Dendritic cell treated with granulocyte-macrophage colony-stimulating factor and Interleukin-4, amounts not matched to agents 40 ng/mL and 50 ng/mL, for 4 days (primary cell): ENCODE measurements at regions not wholly inside any gene's neighbourhood (a gene's known extent, or its start where the extent isn't known, plus 50 kb on each side); places are given as distances from the start of the nearest gene placed in this dataset.

Source experiments
- H3K27ac Mint-ChIP-seq: one replicate; pipeline ENCODE4 v1.8.0; 2022; ENCODE audit warnings: mild to moderate bottlenecking, mixed read lengths
- H3K27me3 Mint-ChIP-seq: one replicate; pipeline ENCODE4 v1.8.0; 2022; ENCODE audit warnings: mild to moderate bottlenecking, mixed read lengths
- H3K36me3 Mint-ChIP-seq: one replicate; pipeline ENCODE4 v1.8.0; 2022; ENCODE audit warnings: low read depth, mixed read lengths
- H3K4me1 Mint-ChIP-seq: one replicate; pipeline ENCODE4 v1.8.0; 2022; ENCODE audit warnings: low read depth, mixed read lengths
- H3K4me3 Mint-ChIP-seq: one replicate; pipeline ENCODE4 v1.8.0; 2022; ENCODE audit warnings: mild to moderate bottlenecking, moderate library complexity, mixed read lengths
- H3K9me3 Mint-ChIP-seq: one replicate; pipeline ENCODE4 v1.8.0; 2022; ENCODE audit warnings: mixed read lengths
- intact Hi-C: fragments of 100-400 bp; cut with micrococcal nuclease; formaldehyde crosslinking; loops from one replicate; pipeline ENCODE4 v1.15.0; 2022

DNA sequence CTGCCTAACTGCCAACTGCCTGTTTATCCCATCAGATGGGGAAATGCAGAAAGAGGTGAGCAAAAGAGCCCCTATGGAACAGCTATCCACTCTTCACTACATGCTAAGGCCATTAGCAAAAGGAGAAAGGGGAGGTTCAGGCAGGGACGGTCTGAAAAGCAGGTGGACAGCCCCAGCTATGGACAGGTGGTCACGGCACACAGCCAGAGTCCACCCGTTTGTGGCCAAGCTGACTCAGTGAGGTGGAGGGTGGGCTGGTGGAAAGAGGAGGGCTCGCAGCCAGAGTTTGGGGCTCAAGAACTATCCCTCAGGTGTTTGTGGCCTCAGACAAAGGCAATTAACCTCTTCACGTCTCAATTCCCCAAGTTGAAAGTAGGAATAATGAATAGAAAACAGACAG is 148.9 kb upstream of the UBE2E1 start:
- Mint-ChIP-seq H3K27ac (no peak overlapping the region), H3K4me3 (no peak overlapping the region)
- intact Hi-C loops: no loop called here

DNA sequence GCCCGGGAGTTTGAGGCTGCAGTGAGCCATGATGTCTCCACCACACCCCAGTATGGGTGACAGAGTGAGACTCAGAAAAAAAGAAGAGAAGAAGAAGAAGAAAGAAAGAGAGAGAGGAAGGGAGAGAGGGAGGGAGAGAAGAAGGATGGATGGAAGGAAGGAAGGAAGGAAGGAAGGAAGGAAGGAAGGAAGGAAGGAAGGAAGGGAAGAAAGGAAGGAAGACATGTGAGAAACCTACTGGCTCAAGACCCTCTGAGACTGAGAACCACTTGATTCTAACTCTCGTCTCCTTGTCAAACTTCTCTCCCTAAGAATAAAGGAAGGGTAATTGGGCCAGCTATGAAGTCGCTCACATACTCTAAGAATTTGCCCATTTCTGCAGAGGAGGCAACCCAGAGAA is 148.1 kb upstream of the UBE2E1 start:
- no peak overlapping the region for H3K27ac Mint-ChIP-seq
- H3K9me3 Mint-ChIP-seq: peaks cover 10% of the 10 kb centered on the region
- no peaks in the 10 kb centered on the region for H3K27me3 Mint-ChIP-seq
- intact Hi-C loops: no loop called here
- H3K36me3 Mint-ChIP-seq: no peaks in the 10 kb centered on the region
- no peak overlapping the region for H3K4me3 Mint-ChIP-seq
- H3K4me1 Mint-ChIP-seq: peaks cover 25% of the 10 kb centered on the region

More for the DNA sequence above, 148.9 kb upstream of the UBE2E1 start:
- peaks cover 17% of the 10 kb centered on the region for H3K4me1 Mint-ChIP-seq
- H3K36me3 Mint-ChIP-seq: no peaks in the 10 kb centered on the region
- no peaks in the 10 kb centered on the region for H3K27me3 Mint-ChIP-seq
- peaks cover 10% of the 10 kb centered on the region for H3K9me3 Mint-ChIP-seq

DNA sequence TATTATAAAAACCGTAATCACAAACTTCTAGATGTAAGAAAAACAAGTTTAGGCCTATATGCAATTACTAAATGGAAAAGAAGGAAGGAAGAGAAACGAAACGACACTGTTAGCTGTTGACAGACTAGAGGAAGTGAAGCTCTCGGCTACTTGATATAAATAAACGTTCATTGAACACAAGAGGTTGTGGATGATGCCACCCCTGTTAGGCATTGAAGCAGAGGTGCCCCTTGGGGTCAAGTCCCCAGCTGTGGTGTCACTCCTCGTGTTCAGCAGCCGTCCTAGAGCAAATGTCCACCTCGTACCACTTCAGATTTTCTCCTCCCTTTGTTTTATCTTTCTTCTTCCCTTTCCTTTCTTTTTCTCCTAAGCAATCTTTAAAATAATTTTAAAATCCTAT is 146.5 kb upstream of the UBE2E1 start:
- Mint-ChIP-seq H3K4me3 (no peak overlapping the region), H3K27ac (no peak overlapping the region), H3K9me3 (peaks cover 10% of the 10 kb centered on the region), H3K27me3 (no peaks in the 10 kb centered on the region), H3K4me1 (peaks cover 25% of the 10 kb centered on the region), H3K36me3 (no peaks in the 10 kb centered on the region)
- intact Hi-C loops: no loop called here

DNA sequence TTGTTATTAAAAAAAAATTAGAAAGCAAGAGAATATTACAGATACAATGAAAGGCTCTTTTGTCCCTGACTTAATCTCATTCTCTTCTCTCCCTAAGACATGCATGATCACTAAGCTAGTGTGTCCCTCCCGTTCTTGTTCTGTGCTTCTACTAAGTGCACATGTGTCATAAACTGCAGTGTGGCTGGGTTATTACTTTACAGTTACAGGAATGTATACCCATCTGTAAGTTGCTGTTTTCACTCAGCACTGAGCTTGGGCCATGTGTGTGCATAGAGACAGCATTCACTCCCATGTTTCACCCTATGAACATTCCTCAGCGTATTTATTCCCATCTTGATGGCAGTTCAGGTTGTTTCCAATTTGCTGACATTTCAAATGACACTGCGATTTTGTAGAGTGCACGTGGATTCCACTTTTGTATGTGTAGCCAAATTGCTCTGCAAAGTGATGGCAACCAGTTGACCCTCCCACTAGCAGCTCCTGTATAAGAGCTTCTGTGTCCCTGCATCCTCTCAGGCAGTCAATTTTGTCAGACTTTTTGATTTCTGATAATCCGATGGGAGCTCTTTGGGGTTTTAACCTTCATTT is 145.8 kb upstream of the UBE2E1 start:
- intact Hi-C loops: no loop called here
- Mint-ChIP-seq H3K9me3 (peaks cover 10% of the 10 kb centered on the region), H3K27me3 (no peaks in the 10 kb centered on the region), H3K4me3 (no peak overlapping the region), H3K4me1 (peaks cover 25% of the 10 kb centered on the region), H3K36me3 (no peaks in the 10 kb centered on the region), H3K27ac (no peak overlapping the region)

DNA sequence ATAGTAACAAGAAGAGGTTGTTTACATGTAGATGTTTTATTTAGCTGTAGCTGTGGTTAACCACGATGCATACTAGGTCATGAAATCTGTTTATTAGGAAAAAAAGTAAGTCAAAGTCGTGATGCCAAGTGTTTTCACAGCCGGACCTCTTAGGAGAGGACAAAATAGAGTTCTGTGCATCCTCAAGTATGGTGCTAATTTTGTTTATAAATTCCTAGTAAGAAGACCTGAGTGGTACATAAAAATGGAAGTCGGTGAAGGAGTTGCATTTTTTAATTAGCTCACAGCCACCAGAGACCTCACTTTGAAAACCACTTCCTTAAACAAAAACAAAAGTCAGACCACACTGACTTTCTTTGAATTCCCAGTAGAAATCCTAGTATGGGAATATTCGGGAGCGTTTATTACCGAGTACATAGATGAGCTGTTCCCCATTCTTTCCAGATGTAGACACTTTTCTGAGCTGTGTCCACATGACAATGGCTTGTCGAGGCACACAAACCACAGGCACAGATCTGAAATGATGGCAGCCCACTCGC is 143.6 kb upstream of the UBE2E1 start:
- intact Hi-C loops: no loop called here
- H3K27me3 Mint-ChIP-seq: no peaks in the 10 kb centered on the region
- H3K4me1 Mint-ChIP-seq: peaks cover 25% of the 10 kb centered on the region
- no peak overlapping the region for H3K4me3 Mint-ChIP-seq
- no peak overlapping the region for H3K27ac Mint-ChIP-seq
- no peaks in the 10 kb centered on the region for H3K9me3 Mint-ChIP-seq
- H3K36me3 Mint-ChIP-seq: no peaks in the 10 kb centered on the region

DNA sequence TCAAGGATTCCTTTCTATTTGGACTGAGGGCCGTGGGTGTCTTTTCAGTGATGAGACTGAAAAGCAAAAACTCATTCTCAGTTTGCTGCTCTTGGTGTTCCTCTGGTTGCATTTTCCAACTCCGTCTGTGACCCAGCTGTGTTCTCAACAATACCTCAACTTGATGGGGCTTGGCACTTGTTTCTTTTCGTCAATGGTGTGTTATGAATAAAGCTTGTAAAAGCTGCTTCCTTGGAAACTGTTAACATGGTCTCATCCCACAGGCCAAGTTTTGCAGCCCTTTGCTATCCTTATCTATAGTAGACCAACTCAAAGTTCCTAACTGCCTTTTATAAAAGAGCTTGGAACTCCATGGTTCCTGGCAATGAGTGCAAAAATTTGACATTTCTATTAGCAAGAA is 142.5 kb upstream of the UBE2E1 start:
- Mint-ChIP-seq H3K27me3 (no peaks in the 10 kb centered on the region), H3K27ac (no peak overlapping the region), H3K36me3 (no peaks in the 10 kb centered on the region), H3K9me3 (no peaks in the 10 kb centered on the region), H3K4me3 (no peak overlapping the region), H3K4me1 (peaks cover 25% of the 10 kb centered on the region)
- intact Hi-C loops: no loop called here

DNA sequence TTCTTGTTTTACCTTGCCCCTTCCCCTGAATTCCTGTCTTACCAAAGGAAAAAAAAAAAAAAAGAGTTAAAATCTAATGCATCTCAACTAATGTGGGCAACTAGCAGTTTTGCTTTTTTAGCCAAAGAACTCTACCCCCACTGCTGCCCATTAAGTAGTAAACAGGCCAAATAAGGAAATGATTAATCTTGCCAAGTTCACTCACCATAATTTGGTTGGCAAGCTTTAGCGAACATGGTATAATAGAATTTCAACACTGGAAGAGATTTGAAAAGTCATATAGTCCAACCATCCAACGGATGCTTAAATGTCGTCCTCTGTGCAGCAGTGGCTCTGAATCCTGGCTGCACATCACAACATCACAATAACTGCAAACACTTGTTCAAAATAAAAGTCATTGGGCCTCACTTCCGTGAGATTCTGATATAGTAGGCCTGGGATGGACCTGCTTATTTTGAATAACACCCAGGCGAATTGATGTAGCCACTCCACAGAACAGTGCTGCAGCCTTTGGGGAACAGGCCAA is 142.0 kb upstream of the UBE2E1 start:
- H3K4me3 Mint-ChIP-seq: no peak overlapping the region
- no peaks in the 10 kb centered on the region for H3K9me3 Mint-ChIP-seq
- intact Hi-C loops: no loop called here
- no peaks in the 10 kb centered on the region for H3K36me3 Mint-ChIP-seq
- peaks cover 24% of the 10 kb centered on the region for H3K4me1 Mint-ChIP-seq
- H3K27ac Mint-ChIP-seq: no peak overlapping the region
- H3K27me3 Mint-ChIP-seq: no peaks in the 10 kb centered on the region

DNA sequence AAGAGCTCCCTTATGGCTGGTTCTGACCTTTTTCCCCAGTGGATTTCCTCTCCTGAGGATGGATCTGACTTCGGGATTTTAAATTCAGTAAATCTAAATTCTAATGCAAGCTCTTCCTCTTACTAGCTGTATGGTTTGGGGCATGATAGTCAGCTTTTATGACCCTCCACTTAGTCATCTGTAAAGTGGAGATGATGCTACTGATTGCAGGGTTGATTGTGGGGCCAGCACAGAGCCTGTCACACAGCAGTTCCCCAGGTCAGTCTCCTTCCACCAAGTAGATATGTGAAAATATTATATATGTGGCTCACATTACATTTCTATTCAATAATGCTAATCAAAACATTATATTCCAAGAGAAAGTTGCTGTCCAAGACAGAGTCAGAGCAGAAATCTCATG is 141.3 kb upstream of the UBE2E1 start:
- no peaks in the 10 kb centered on the region for H3K27me3 Mint-ChIP-seq
- H3K4me1 Mint-ChIP-seq: peaks cover 17% of the 10 kb centered on the region

DNA sequence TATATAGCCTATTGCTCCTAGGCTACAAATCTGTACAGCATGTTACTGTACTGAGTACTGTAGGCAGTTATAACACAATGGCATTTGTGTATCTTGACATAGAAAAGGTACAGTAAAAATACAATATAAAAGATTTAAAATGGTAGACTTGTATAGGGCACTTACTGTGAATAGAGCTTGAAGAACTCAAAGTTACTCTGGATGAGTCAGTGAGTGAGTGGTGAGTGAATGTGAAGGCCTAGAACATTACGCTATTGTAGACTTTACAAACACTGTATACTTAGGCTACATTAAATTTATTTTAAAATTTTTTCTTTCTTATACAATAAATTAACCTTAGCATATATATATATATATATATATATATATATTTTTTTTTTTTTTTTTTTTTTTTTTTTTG is 140.0 kb upstream of the UBE2E1 start:
- Mint-ChIP-seq H3K4me3 (no peak overlapping the region), H3K27me3 (peaks cover 4% of the 10 kb centered on the region), H3K4me1 (peaks cover 11% of the 10 kb centered on the region), H3K27ac (no peak overlapping the region), H3K9me3 (no peaks in the 10 kb centered on the region), H3K36me3 (no peaks in the 10 kb centered on the region)
- intact Hi-C loops: no loop called here

More for the DNA sequence above, 141.3 kb upstream of the UBE2E1 start:
- H3K36me3 Mint-ChIP-seq: no peaks in the 10 kb centered on the region
- no peak overlapping the region for H3K27ac Mint-ChIP-seq
- H3K4me3 Mint-ChIP-seq: no peak overlapping the region
- intact Hi-C loops: no loop called here
- no peaks in the 10 kb centered on the region for H3K9me3 Mint-ChIP-seq

DNA sequence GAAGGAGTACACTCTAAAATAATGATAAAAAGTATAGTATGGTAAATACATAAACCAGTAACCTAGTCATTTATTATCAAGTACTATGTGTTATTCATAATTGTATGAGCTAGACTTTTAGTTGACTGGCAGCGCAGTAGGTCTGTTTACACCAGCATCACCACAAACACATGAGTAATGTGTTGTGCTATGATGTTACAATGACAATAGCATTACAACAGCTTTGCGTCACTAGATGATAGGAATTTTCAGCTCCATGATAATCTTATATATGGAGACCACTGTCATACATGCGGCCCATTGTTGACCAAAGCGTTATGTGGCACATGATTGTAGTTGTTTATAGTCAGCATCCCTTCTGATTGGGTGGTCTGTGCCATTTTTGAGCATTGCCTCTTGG is 138.9 kb upstream of the UBE2E1 start:
- intact Hi-C loops: no loop called here
- Mint-ChIP-seq H3K27me3 (peaks cover 13% of the 10 kb centered on the region), H3K9me3 (no peaks in the 10 kb centered on the region), H3K4me1 (peaks cover 11% of the 10 kb centered on the region), H3K4me3 (no peak overlapping the region), H3K27ac (no peak overlapping the region), H3K36me3 (no peaks in the 10 kb centered on the region)

DNA sequence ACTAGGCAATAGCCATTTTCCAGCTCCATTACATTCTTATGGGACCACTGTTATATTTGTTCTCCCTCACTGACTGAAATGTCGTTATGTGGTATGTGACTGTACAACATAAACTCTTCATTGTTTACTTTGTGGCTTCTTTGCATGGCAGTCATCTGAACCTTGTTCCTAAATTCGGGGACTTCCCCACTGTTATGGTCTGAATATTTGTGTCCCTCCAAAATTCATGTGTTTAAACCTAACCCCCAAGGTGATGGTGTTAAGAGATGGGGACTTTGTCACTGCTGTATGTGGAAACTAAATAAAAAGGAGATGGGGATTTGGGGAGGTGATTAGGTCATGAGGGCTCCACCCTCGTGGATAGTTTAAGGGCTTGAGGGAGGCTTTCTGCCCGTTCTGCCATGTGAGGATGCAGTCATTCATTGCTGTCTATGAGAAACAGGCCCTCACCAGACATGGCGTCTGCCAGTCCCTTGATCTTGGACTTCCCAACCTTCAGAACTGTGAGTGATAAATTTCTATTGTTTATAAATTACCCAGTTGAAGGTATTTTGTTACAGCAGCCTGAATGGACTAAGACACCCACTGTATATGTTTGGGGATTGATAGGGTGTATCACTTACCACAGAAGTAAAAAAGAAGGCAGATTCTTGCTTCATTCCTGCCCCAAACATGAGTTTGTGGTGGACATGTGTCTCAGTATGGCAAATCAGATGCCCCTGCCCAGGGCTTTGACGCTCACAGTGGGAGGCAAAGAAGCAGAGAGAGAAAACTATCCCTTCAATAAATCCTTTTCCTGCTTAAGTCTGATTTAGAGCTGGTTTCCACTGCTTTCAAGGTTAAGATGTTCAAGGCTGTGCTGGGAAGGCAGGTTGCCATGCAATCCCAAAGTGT is 138.0 kb upstream of the UBE2E1 start:
- peaks cover 7% of the 10 kb centered on the region for H3K4me1 Mint-ChIP-seq
- no peaks in the 10 kb centered on the region for H3K36me3 Mint-ChIP-seq
- intact Hi-C loops: no loop called here
- H3K4me3 Mint-ChIP-seq: no peak overlapping the region
- no peak overlapping the region for H3K27ac Mint-ChIP-seq
- peaks cover 20% of the 10 kb centered on the region for H3K27me3 Mint-ChIP-seq
- H3K9me3 Mint-ChIP-seq: no peaks in the 10 kb centered on the region

DNA sequence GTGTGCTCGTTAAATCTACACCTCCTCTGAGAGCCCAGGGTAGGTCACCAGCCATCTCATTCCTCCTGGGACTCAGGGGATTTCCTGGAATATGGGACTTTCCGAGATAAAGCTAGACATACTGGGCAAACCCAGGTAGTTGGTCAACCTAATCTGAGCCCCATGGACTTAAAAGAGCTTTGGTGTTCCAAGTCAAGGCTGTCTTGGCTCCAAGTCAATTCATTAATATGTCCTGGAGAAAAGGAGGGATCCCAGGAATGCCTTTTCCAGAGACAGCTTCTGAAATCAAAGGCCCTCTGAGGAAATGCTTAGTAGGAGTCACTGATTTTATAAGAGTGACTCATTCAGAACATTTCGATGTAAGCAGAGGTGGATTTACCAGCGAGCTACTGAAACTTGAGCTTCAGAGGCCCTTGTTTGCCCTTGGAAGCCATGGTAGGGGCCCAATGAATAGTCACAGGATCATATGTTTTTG is 137.3 kb upstream of the UBE2E1 start:
- intact Hi-C loops: no loop called here
- H3K4me1 Mint-ChIP-seq: peaks cover 7% of the 10 kb centered on the region

DNA sequence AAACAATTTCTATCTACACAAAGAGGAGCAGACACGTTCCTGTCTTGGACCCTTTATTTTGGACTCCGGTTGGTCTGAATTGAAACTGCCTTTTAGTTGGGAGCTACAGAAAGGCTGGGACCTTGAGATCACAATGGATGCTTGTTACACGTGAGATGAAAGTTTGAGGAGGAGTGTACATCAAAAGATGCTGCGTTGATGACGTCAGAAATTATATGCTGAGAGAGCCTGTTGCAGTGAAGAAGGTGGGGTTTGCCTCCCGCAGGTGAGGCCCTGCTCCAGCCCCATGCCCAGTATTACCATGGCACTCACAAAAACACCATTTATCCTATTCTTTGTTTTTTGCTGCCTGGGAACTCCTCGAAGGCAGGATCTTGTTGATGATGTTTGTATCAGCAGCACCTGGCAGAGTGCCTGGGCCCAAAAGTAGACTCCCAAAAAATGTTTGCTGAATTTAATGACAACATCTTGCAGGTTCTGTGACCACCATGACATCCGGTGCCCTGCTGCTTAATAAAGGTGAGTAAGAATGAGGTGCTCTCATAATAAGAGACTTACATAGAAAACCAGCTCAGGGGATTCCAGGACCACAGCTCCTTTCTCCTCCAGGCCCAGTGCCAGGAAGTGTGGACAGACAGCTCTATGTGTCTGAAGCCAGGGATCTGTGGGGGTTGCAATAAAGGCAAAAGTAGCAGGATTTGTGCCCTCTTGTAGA is 136.1 kb upstream of the UBE2E1 start:
- Mint-ChIP-seq H3K36me3 (no peaks in the 10 kb centered on the region), H3K27ac (no peak overlapping the region), H3K4me1 (peaks cover 7% of the 10 kb centered on the region), H3K4me3 (no peak overlapping the region), H3K9me3 (no peaks in the 10 kb centered on the region), H3K27me3 (peaks cover 23% of the 10 kb centered on the region)
- intact Hi-C loops: no loop called here

More for the DNA sequence above, 137.3 kb upstream of the UBE2E1 start:
- Mint-ChIP-seq H3K4me3 (no peak overlapping the region), H3K9me3 (no peaks in the 10 kb centered on the region), H3K36me3 (no peaks in the 10 kb centered on the region), H3K27ac (no peak overlapping the region), H3K27me3 (peaks cover 23% of the 10 kb centered on the region)
